Right kidney (tissue), 1 donor: ENCODE measurements at regions not wholly inside any gene's neighbourhood (a gene's known extent, or its start where the extent isn't known, plus 50 kb on each side); places are given as distances from the start of the nearest gene placed in this dataset.
"Not testable (repeated sequence)": the region's sequence is repeated elsewhere in the genome, so short reads cannot be mapped to it uniquely, and the experiment has no call there.

Source experiments
- DNase-seq: peaks from one replicate; pipeline ENCODE4 v3.0.0-alpha.2; 2016

DNA sequence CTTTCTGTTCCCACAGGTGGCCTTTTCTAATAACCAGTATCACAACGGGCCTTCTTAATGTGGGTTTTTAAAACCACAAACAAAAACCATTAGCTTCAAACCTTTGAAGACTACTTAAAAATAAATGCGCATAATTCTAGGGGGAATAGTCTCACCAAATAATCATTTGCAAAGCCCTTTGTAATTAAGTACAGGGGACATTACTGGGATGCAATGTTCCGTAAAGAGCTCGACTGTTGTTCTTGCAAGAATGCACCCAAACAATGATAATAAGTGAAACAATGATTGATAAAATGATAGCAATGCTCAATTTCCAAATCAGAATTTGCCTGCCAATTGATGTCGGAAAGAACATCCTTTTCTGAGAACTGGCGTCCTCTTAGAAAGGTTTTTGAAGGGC is 589.1 kb upstream of the ADARB2 start:
- no peak for DNase-seq

DNA sequence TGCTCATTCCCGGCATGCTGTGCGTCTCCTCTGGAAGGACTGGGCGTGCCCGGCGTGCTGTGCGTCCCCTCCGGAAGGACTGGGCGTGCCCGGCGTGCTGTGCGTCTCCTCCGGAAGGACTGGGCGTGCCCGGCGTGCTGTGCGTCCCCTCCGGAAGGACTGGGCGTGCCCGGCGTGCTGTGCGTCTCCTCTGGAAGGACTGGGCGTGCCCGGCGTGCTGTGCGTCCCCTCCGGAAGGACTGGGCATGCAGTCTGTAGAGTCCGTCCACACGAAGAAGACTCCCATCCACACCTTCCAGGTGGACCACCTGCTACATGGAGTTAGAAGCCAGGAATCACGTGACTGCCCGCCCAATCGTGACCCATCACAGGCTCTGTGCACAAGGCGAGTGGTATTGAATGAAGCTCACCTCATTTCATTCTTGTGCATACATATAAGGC is 577.7 kb upstream of the ADARB2 start:
- not testable (repeated sequence) for DNase-seq

DNA sequence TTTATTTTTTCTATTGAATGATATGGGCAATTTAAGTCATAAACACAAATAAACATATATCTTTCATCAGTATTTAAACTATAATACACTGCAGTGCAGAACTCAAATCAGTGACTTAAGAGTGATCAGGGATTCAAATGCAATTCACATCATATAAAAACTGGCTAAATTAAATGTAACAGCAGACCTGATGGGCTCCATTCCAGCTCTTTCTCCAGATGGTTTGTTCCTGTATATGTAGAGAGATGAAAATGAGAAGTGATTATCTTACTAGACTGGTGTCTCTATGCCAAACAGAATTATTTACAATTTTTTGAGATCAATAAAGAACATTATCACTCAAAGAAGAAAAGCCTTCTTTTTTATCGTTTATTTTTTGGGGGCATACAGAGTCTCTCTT is 568.8 kb upstream of the ADARB2 start:
- DNase-seq = no peak

DNA sequence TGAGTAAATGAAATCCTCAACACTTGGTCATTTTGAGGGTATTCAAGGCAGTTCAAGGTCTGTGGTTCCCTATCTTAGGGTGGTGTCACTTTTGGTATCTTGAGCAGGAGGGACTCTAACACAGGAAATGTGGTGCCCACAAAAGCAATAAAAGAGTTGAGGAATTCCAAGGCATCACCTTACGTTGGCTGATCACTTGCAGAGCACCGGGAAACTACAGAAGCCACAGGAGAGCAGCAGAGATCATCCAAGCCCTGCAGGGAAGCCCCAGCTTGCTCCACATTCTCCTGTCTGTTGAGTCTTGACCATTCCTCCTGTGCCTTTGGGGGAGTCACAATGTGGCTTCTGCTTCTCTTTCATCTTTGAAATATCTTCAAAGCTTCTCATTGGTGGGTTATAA is 565.8 kb upstream of the ADARB2 start:
- DNase-seq = no peak

GRCh38 chr10:2301227-2301626 is 563.9 kb upstream of the ADARB2 start:
- DNase-seq = no peak

GRCh38 chr10:2300231-2300630 is 562.9 kb upstream of the ADARB2 start:
- DNase-seq = no peak

DNA sequence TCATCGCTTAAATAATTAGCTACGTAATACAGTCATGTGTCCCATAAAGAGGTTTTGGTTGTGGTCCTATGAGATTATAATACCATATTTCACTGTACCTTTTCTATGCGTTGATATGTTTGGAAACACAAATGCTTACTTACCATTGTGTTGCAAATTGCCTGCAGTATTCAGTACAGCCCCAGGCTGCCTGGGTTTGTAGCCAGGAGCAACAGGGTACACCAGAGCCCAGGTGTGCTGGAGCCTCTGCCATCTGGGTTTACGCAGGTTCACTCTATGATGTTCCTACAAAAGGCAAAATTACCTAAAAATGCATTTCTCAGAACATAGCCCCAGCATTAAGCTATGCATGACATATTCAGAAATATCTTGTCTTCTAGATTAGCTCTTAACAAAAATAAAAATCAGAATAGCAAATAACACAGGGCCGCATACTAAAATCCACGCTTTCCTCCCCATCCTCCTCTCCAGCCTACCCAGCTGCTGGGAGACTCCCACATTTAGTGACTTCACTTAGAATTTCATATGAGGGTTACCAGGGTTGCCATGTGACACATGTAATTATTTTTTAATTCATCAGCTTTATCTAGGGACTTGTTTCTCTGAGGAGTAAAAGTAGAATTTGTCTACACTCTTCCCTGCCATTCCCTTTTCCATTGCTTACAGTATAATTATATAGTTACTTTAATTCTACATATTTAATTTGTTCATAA is 559.0 kb upstream of the ADARB2 start:
- DNase-seq = no peak

- no peak for DNase-seq
Observed at GRCh38 chr10:2294739-2295138, 557.4 kb upstream of the ADARB2 start.

- DNase-seq = no peak
Observed at GRCh38 chr10:2284071-2284470, 546.7 kb upstream of the ADARB2 start.

DNA sequence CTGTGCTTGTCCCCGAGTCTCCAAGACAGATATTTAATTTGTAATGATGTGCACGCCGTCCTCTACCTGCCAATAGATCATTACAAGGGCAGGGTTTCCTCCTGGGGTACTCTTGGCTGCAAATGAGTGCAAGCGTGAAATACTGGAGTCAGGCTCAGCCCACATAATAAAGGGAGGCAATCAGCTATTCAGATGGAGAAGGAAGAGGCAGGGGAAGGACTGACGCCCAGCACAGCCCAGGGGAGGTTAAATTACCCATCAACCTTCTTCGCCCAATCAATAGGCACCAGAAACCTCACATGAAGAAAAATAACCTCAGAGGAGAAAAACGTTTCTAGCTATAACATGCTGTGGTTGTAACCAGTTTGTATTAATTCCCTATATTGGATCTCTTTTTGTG is 544.9 kb upstream of the ADARB2 start:
- DNase-seq = no peak

- DNase-seq = no peak
Observed at GRCh38 chr10:2280713-2281300, 543.5 kb upstream of the ADARB2 start.

DNA sequence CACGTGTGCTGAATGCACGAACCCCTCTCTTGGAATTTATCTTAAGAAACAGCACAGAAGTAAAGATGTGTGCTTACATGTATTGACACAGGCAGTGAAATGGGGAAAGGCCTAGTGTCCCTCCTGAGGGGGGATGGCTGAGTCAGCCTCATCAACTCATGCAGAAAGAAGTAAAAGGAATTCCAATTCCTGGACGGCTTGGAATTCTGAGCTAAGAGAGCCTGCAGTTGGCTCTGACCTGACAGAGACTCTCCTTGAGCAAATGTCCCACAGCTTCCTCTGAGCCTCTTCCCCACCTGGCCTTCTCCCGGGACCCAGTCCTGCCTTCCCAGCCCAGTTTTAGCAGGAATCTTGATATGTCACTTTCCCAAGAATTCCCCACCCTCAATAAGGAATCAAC is 542.4 kb upstream of the ADARB2 start:
- DNase-seq = no peak

GRCh38 chr10:2278363-2278762 is 541.0 kb upstream of the ADARB2 start:
- no peak for DNase-seq

DNA sequence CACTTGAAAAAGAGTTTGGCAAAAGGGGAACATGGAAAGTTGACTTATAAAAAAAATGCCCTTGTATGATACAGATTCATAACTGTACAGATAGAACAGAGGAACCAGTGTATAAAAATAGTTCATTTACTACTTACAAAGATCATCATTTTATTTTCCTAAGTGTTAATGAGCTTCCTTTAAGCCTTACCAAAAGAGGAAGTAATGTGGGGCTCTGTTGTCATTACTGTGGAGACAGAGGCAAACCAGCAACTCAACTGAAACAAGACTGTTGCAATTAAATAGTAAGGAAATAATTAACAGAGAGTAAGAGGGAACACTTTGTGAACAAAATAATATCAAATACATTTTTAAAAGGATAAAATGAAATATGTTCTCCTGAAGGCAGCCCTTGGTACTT is 526.2 kb upstream of the ADARB2 start:
- DNase-seq = no peak

DNA sequence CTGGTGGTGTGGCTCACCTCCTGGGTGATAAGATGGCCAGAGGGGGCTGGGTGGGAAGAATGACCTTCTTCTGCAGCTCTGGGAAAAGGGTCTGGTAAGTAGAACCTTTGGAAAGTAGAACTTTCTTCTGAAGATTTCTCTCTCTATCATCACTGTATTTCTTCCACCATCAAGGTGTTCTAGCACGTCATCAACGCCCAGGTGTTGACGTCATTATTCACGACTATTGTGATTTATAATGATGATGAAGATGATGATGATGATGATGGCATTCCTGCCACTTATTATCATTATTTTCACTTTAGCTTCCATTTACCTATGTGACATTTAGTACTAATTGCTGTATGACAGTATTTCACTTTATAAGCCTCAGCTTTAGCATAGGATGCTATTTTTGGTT is 525.6 kb upstream of the ADARB2 start:
- no peak for DNase-seq

DNA sequence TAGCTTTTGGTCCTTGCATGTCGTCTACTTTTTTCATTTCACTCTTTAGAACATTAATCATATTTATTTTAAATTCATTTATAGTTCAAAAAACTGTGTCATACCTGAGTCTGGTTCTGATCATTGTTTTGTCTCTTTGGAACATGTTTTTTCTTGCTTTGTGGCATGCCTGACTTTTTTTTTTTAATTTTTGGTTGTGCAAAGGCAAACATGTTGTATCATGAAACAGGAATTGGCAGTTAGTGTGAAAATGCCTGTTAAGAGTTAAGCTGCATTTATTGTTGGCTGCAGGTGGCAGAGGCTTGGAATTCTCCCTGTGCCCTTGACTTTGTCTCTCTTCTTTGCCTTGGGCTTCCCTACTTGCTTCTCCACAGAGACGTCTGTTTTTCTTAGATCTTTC is 525.0 kb upstream of the ADARB2 start:
- DNase-seq = no peak

GRCh38 chr10:2256241-2256640 is 518.9 kb upstream of the ADARB2 start:
- DNase-seq = no peak

- DNase-seq = no peak
Observed at GRCh38 chr10:2252096-2252495, 514.8 kb upstream of the ADARB2 start.

GRCh38 chr10:2251631-2252030 is 514.3 kb upstream of the ADARB2 start:
- no peak for DNase-seq

DNA sequence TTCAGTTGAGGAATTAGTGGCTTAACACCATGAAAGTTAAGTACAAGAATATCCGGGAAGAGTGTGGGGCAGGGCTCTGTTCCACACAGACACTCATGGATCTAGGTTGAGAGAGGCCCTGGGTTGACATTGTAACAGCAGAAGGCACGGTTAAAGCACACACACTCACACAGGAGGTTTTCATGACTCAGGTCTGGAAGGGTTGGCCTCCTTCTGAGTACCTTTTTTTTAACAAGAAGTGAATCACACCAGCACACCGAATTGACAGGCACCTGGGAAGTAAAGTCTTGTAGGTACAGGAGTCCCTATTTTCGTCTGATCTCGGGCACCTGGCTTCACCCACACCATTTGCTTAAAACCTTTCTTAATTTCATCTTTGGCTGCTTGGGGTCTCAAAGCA is 509.4 kb upstream of the ADARB2 start:
- no peak for DNase-seq

DNA sequence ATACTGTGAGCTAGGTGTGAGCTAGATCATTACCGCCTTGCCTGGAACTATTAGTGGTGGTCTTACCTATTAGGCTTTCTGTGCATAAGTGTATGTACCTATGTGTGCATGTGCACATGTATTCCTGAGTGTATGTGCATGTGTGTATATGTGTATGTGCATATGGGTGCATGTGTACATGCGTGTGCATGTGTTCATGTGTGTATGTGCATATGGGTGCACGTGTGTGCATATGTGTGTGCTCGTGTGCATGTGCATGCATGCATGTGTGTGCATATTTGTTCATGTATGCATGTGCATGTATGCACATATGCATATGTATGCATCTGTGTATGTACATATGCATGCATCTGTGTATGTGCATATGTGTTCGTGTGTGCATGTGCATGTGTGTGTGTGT is 508.3 kb upstream of the ADARB2 start:
- no peak for DNase-seq

- DNase-seq = no peak
Observed at GRCh38 chr10:2244471-2244870, 507.1 kb upstream of the ADARB2 start.

- no peak for DNase-seq
Observed at GRCh38 chr10:2236876-2237275, 499.6 kb upstream of the ADARB2 start.

DNA sequence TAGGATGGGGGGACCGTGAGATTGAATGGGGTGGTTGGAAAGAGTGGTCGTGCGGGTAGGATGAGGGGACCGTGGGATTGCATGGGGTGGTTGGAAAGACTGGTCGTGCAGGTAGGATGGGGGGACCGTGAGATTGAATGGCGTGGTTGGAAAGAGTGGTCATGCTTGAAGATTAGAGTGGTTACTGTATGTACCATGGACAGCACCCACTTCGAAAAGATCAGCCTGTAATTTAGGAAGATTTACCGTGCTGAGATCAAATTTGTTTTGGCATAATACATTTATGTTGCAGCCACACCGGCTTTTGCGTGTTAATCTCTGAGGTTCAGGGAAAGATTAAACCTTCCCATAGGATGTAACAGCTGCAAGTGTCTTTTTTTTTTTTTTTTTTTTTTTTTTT is 495.2 kb upstream of the ADARB2 start:
- DNase-seq = no peak

DNA sequence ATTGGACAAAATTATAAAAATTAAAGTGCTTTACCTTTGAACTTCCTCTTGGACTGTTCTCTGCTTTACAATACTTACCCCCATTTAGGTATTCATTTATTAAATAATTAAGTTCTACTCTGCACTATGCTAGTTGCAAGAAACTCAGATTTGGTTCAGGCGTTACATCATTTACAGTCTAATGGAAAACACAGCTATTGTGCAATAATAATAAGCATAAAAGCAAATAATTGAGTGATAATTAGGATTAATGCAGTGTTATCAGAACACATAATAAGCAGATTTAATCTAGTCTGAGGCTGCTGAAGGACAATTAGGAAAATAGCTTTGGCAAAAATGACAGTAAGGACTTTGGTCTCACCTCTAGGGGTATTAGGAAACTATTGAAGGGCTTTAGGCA is 493.2 kb upstream of the ADARB2 start:
- DNase-seq = no peak
